Activated T-helper 2 cell treated with anti-CD3 and anti-CD28 coated beads, Interferon-gamma antibody, Interleukin-2, Interleukin-4, amounts not matched to agents 10 μg/mL and 5 μg/mL and 100 μg/mL, durations not matched to agents 14 hours and 24 hours and 36 hours (primary cell): ENCODE measurements at regions not wholly inside any gene's neighbourhood (a gene's known extent, or its start where the extent isn't known, plus 50 kb on each side); places are given as distances from the start of the nearest gene placed in this dataset.

Source experiments
- DNase-seq: peaks from one replicate; pipeline ENCODE4 v3.0.0; 2021; ENCODE audit warnings: low spot score
- H3K27ac Mint-ChIP-seq: one replicate; pipeline ENCODE4 v1.8.0; 2021; ENCODE audit warnings: mixed read lengths
- H3K27me3 Mint-ChIP-seq: one replicate; pipeline ENCODE4 v1.8.0; 2021; ENCODE audit warnings: low read depth, mixed read lengths
- H3K36me3 Mint-ChIP-seq: one replicate; pipeline ENCODE4 v1.8.0; 2021; ENCODE audit warnings: low read depth, mixed read lengths
- H3K4me1 Mint-ChIP-seq: one replicate; pipeline ENCODE4 v1.8.0; 2021; ENCODE audit warnings: low read depth, mixed read lengths
- H3K4me3 Mint-ChIP-seq: one replicate; pipeline ENCODE4 v1.8.0; 2021; ENCODE audit warnings: low read depth, mild to moderate bottlenecking, moderate library complexity, mixed read lengths
- H3K9me3 Mint-ChIP-seq: one replicate; pipeline ENCODE4 v1.8.0; 2021; ENCODE audit warnings: mixed read lengths
- intact Hi-C: fragments of 100-400 bp; cut with micrococcal nuclease; formaldehyde crosslinking; loops from one replicate; pipeline ENCODE4 v1.15.1; 2023

- no peaks in the 10 kb centered on the region for H3K9me3 Mint-ChIP-seq
- intact Hi-C loops, result no loop called here
- DNase-seq, result no peak
- no peaks in the 10 kb centered on the region for H3K4me1 Mint-ChIP-seq
- H3K4me3 Mint-ChIP-seq, result no peak overlapping the region
- H3K27ac Mint-ChIP-seq, result no peak overlapping the region
- no peaks in the 10 kb centered on the region for H3K27me3 Mint-ChIP-seq
- H3K36me3 Mint-ChIP-seq, result no peaks in the 10 kb centered on the region
Measured at GRCh38 chr6:113142671-113143174, 714.4 kb upstream of the MARCKS start.

DNA sequence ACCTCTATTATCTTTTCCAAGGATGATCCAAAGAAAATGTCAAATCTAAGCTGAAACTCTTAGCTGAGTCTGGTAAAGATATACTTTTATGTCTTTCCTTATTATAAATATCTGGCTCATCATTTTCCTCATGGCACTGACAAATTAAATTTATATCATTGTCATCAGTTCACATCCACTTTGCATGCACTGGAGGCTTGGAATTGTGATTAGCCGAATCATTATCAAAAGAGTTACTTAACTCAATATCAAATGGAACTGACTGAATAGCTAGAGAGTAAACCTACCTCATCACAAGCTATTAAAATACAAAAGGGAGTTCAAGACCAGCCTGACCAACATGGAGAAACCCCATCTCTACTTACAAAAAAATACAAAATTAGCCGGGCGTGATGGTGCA is 713.9 kb upstream of the MARCKS start:
- Mint-ChIP-seq H3K36me3 (no peaks in the 10 kb centered on the region), H3K27ac (no peak overlapping the region), H3K9me3 (no peaks in the 10 kb centered on the region), H3K4me3 (no peak overlapping the region), H3K27me3 (no peaks in the 10 kb centered on the region), H3K4me1 (no peaks in the 10 kb centered on the region)
- no peak for DNase-seq
- intact Hi-C loops, result no loop called here

- Mint-ChIP-seq H3K36me3 (no peaks in the 10 kb centered on the region), H3K27ac (no peak overlapping the region), H3K9me3 (no peaks in the 10 kb centered on the region), H3K4me1 (no peaks in the 10 kb centered on the region), H3K27me3 (no peaks in the 10 kb centered on the region), H3K4me3 (no peak overlapping the region)
- intact Hi-C loops, result no loop called here
- DNase-seq, result no peak
Measured at GRCh38 chr6:113144117-113144516, 713.0 kb upstream of the MARCKS start.

GRCh38 chr6:113146878-113147277 is 710.3 kb upstream of the MARCKS start:
- H3K4me3 Mint-ChIP-seq, result no peak overlapping the region
- no peaks in the 10 kb centered on the region for H3K4me1 Mint-ChIP-seq
- intact Hi-C loops, result no loop called here
- H3K27ac Mint-ChIP-seq, result no peak overlapping the region
- no peaks in the 10 kb centered on the region for H3K27me3 Mint-ChIP-seq
- H3K9me3 Mint-ChIP-seq, result no peaks in the 10 kb centered on the region
- no peak for DNase-seq
- H3K36me3 Mint-ChIP-seq, result no peaks in the 10 kb centered on the region

DNA sequence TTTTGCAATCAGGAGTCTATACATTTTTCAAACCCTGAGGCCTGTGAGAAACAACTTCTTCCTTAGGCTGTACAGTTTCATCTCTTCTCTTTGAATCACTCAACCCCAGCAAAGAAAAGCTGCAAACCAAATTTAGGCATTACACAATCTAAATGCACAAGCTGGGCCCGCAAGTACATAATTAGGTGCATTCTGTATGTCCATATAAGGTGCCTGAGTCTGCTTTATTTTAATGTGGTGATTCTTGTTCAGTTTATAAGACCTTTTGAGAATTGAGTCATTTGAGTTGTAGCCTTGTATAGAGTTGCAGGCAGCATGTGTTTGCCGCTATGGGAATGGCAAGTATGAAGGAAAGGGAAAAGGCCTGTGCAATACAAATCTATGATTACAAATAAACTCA is 709.6 kb upstream of the MARCKS start:
- Mint-ChIP-seq H3K4me3 (no peak overlapping the region), H3K27ac (no peak overlapping the region), H3K27me3 (no peaks in the 10 kb centered on the region), H3K36me3 (no peaks in the 10 kb centered on the region), H3K4me1 (no peaks in the 10 kb centered on the region), H3K9me3 (no peaks in the 10 kb centered on the region)
- no peak for DNase-seq
- intact Hi-C loops, result no loop called here

DNA sequence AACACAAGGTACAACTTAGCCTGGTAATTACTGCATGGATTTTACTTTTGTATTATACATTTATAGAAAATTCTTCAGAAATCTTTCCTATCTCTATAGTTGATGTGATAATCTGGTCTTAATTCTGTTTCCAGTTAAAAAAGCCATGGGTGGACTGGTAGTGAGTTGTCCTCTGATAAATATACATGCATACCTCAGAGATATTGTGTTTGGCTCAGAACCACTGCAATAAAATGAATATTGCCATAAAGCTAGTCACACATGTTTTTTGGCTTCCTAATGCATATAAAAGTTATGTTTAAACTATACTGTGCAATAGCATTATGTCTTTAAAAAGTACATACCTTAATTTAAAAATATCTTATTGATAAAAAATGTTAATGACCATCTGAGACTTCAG is 708.6 kb upstream of the MARCKS start:
- no peak overlapping the region for H3K27ac Mint-ChIP-seq
- no peak for DNase-seq
- H3K27me3 Mint-ChIP-seq, result no peaks in the 10 kb centered on the region
- H3K9me3 Mint-ChIP-seq, result no peaks in the 10 kb centered on the region
- no peak overlapping the region for H3K4me3 Mint-ChIP-seq
- no peaks in the 10 kb centered on the region for H3K36me3 Mint-ChIP-seq
- intact Hi-C loops, result no loop called here
- H3K4me1 Mint-ChIP-seq, result no peaks in the 10 kb centered on the region

DNA sequence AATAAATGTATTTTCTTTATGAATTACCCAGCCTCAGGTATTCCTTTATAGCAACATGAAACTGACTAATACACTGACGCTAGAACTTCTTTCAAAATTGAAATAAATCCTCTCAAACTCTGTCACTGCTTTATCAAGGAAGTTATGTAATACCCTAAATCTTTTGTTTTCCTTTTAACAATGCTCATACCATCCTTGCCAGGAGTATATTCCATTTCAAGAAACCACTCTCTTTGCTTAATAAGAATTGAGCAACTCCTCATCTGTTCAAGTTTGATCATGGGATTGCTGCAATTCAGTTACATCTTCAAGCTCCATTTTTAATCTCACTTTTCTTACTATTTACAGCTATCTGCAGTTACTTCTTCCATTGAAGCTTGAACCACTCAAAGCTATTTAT is 707.6 kb upstream of the MARCKS start:
- no peak overlapping the region for H3K4me3 Mint-ChIP-seq
- no peaks in the 10 kb centered on the region for H3K27me3 Mint-ChIP-seq
- intact Hi-C loops, result no loop called here
- no peak for DNase-seq
- no peaks in the 10 kb centered on the region for H3K36me3 Mint-ChIP-seq
- H3K9me3 Mint-ChIP-seq, result no peaks in the 10 kb centered on the region
- no peak overlapping the region for H3K27ac Mint-ChIP-seq
- no peaks in the 10 kb centered on the region for H3K4me1 Mint-ChIP-seq

DNA sequence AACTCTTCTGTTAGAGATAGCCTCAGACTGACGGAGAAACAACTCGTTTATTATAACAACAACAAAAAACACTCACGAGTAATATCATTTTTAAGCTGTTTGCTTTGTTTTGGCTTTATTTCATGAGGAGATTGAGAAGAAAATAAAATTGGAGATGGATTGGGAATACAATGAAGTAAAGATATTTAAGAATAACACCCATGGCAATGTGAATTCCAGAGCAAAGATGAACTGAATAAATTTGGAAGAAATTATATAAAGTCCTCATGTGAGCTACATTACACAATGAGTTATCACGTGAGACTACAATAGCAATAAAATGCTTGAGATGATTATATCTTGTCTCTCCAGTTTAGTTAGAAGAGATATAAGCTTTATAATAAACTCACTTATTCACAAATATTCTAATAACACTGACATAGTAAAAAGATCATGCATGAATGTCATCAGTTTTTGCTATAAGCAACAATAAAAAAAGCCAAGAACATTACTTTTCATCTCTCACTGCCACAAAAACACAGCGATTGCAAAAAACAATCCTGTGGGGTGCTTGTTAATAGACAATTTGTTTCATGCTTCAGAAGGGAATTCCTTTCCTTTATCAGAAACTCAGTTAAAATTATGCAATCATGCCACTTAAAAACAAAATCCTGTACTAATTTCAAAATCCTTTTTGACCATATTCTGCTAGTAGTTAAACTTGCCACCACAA is 696.7 kb upstream of the MARCKS start:
- Mint-ChIP-seq H3K36me3 (no peaks in the 10 kb centered on the region), H3K27ac (no peak overlapping the region), H3K4me1 (no peaks in the 10 kb centered on the region), H3K9me3 (no peaks in the 10 kb centered on the region), H3K4me3 (no peak overlapping the region), H3K27me3 (no peaks in the 10 kb centered on the region)
- intact Hi-C loops, result no loop called here
- DNase-seq, result no peak

- no peaks in the 10 kb centered on the region for H3K4me1 Mint-ChIP-seq
- H3K9me3 Mint-ChIP-seq, result no peaks in the 10 kb centered on the region
- intact Hi-C loops, result no loop called here
- H3K36me3 Mint-ChIP-seq, result no peaks in the 10 kb centered on the region
- no peak overlapping the region for H3K4me3 Mint-ChIP-seq
- no peaks in the 10 kb centered on the region for H3K27me3 Mint-ChIP-seq
- no peak for DNase-seq
- H3K27ac Mint-ChIP-seq, result no peak overlapping the region
Measured at GRCh38 chr6:113161018-113161315, 696.2 kb upstream of the MARCKS start.

DNA sequence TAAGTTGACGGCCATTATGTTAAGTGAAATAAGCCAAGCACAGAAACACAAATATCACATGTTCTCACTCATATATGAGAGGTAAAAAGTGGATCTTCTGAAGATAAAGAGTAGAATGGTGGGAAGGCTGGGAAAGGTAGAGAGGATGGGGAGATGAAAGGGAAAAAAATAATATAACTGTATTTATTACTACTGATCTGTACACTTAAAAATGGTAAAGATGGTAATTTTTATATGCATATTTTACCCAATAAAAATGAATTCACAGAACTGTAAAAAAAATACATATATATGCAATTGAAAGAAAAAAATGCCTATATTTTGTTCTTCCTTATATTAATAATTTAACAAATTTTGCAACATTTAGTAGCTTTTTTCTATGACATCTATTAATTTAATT is 694.4 kb upstream of the MARCKS start:
- DNase-seq, result no peak
- no peak overlapping the region for H3K4me3 Mint-ChIP-seq
- intact Hi-C loops, result no loop called here
- H3K4me1 Mint-ChIP-seq, result no peaks in the 10 kb centered on the region
- no peaks in the 10 kb centered on the region for H3K36me3 Mint-ChIP-seq
- no peak overlapping the region for H3K27ac Mint-ChIP-seq
- H3K9me3 Mint-ChIP-seq, result no peaks in the 10 kb centered on the region
- no peaks in the 10 kb centered on the region for H3K27me3 Mint-ChIP-seq

DNA sequence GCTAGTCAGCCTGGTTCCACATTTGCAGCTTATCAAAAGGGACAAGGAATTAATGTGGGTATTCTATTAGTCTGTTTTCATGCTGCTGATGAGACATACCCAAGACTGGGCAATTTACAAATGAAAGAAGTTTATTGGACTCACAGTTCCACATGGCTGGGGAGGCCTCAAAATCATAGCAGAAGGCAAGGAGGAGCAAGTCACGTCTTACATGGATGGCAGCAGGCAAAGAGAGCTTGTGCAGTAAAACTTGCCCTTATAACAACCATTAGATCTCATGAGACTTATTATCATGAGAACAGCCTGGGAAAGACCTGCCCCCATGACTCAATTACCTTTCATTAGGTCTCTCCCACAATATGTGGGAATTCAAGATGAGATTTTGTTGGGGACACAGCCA is 689.1 kb upstream of the MARCKS start:
- Mint-ChIP-seq H3K4me1 (no peaks in the 10 kb centered on the region), H3K4me3 (no peak overlapping the region), H3K27ac (no peak overlapping the region), H3K27me3 (no peaks in the 10 kb centered on the region), H3K9me3 (peaks cover 5% of the 10 kb centered on the region), H3K36me3 (no peaks in the 10 kb centered on the region)
- intact Hi-C loops, result no loop called here
- no peak for DNase-seq

GRCh38 chr6:113169484-113169883 is 687.7 kb upstream of the MARCKS start:
- Mint-ChIP-seq H3K36me3 (no peaks in the 10 kb centered on the region), H3K9me3 (peaks cover 5% of the 10 kb centered on the region), H3K27me3 (no peaks in the 10 kb centered on the region), H3K27ac (no peak overlapping the region), H3K4me3 (no peak overlapping the region), H3K4me1 (no peaks in the 10 kb centered on the region)
- intact Hi-C loops, result no loop called here
- DNase-seq, result no peak

GRCh38 chr6:113170454-113170853 is 686.7 kb upstream of the MARCKS start:
- no peak overlapping the region for H3K4me3 Mint-ChIP-seq
- peaks cover 5% of the 10 kb centered on the region for H3K9me3 Mint-ChIP-seq
- no peaks in the 10 kb centered on the region for H3K27me3 Mint-ChIP-seq
- H3K36me3 Mint-ChIP-seq, result no peaks in the 10 kb centered on the region
- DNase-seq, result no peak
- intact Hi-C loops, result no loop called here
- H3K27ac Mint-ChIP-seq, result no peak overlapping the region
- no peaks in the 10 kb centered on the region for H3K4me1 Mint-ChIP-seq

DNA sequence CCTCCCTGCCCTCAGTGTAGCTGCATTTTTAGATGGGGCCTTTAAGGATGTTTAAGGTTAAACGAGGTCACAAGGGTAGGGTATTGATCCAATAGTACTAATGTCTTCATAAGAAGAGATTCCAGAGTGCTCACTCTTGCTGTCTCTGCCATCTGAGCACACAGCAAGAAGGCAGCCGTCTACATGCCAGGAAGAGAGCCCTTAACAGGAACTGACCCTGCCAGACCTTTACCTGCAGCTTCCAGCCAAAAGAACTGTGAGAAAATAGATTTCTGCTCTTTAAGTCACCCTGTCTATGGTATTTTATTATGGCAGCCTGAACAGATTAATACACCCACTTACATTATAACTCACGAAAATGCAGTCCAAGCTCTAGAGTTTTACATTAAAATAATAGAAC is 685.3 kb upstream of the MARCKS start:
- intact Hi-C loops, result no loop called here
- H3K4me3 Mint-ChIP-seq, result no peak overlapping the region
- no peaks in the 10 kb centered on the region for H3K27me3 Mint-ChIP-seq
- DNase-seq, result no peak
- no peak overlapping the region for H3K27ac Mint-ChIP-seq
- H3K4me1 Mint-ChIP-seq, result no peaks in the 10 kb centered on the region
- H3K36me3 Mint-ChIP-seq, result no peaks in the 10 kb centered on the region
- peaks cover 5% of the 10 kb centered on the region for H3K9me3 Mint-ChIP-seq
